HCEC 1CT (cell line): ENCODE measurements at regions not wholly inside any gene's neighbourhood (a gene's known extent, or its start where the extent isn't known, plus 50 kb on each side); places are given as distances from the start of the nearest gene placed in this dataset.
"Not testable (repeated sequence)": the region's sequence is repeated elsewhere in the genome, so short reads cannot be mapped to it uniquely, and the experiment has no call there.

Source experiments
- DNase-seq: peaks from one replicate; pipeline ENCODE4 v3.0.0-alpha.2; 2017

DNA sequence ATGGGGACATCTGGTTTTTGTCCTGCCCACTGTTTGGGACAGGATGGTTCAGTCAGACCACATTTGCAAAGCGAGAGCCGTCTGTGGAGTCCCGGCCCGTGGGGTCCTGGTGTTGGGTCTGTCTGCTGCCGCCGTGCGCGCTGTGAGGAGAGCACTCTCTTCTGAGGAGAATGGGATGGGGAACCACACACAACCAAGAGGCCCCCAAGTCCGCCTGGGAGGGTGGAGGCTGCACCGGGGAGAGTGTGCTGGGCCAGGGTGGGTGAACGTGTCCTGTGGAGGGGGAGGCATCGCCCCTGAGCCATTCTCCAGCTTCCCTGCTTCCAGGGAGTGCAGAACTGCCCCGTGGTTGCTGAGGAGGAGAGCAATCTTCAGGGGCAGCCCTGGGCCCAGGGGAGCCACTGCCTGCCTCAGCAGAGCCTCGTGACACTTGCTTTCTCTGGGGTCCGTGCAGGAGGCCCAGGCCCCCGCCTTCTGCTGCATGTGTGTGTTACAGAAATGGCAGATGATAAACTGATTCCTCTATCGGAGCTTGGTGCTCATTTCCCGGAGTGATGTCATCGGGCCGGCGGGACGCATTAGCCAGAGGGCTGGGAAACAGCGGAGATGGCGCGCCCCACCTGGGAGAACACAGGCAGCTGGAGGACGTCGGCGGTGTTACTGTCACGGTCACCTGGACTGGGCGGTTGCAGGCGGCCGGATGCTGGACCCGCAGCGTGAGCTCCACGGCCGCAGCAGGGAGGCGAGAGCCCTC lies 173.4 kb downstream of the LAT start:
- DNase-seq = not testable (repeated sequence)

DNA sequence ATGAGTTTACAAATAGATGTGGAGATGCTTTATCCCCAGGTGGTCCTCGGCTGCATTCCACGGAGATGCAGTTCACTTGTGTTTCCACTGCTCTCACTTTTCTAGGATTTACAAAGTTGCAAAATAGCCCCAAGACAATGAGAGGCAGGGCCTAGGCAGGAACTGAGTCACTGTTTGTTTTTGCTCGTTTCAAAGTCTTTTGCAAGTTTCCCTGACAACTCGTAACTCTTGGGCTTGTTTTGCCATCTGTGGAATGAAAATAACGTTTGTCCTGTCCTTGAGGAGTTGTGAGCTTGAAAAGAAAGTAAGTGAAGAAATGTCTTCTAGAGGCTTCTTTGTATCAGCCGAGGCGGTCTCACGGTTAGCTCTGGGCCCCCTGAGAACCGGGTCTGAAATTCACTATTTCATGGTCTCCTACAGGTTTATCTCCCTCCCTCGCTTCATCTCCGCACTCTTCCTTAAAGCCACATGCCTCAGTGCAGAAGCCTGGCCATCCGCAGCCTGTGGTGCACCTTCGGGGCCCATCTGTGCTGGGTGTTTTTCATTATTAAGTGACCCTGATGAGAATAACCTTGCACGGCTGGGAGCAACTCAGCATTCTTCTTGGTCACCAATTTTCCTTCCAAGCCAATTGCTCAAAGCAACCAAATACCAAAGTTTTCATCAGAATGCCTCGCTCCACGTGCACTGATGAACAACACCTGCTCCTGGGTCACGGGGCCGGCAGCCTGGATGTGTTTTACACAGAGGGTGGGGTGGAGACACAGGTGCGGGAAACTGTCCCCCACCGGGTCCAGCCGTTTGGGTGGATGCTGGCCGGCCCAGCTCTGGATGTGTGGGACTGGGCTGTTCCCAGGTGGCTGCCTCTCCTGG lies 172.4 kb downstream of the LAT start:
- DNase-seq = peak; percentile 73

DNA sequence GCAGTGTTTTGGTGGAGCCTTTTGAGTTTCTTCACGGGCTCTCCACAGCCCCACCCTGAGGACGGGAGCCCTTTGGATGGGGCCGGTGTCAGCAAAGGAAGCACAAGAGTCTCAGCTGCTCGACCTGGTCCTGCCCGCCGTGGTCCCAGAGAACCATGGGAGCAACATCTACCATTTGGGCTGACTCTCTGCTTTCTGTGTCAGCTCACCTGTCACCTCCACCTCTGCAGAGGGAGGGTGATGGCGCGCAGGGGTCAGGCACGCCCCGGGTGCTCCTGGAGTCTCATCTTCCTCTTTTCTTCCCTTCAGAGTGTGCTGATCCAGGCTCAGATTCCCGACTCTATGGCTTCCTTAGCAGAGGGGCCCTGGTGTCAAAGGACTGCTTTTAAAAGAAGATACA lies 171.7 kb downstream of the LAT start:
- DNase-seq = no peak

DNA sequence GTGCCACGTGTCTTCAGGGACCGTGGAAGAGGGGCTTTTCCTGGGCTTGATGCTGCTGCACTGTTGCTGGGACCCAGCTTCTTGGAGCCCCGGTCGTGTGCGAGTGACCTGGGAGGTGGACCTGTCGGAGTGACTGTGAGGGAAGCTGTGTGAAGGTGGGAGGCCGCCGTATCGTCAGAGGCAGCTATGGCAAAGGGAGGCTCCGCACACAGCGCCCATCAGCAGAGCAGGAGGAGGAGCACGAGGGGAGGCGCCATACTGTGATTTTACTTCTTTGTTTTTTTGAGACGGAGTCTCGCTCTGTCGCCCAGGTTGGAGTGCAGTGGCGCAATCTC lies 171.0 kb downstream of the LAT start:
- DNase-seq = not testable (repeated sequence)

DNA sequence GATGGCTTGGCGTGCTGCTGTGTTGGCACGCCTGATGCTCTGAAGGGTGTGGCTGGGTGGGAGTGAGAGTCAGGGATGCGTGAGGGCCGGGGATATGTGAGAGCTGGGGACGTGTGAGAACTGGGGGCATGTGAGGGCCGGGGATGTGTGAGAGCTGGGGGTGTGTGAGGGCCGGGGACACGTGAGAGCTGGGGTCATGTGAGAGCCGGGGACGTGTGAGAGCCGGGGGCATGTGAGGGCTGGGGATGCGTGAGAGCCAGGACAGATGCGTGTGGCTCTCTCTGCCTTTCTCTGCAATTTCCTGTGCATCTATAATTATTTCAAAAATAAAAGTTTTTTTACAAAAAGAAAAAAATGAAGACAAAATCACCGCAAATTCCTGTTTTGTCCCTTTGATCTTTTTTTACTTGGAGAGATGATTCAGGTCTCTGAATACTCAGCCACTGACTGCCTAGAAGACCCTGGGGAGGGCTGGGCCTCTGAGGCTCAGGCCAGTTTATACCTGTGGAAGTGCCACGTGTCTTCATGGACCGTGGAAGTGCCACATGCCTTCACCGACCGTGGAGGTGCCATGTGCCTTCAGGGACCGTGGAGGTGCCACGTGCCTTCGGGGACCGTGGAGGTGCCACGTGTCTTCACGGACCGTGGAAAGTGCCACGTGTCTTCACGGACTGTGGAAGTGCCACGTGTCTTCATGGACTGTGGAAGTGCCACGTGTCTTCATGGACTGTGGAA lies 170.4 kb downstream of the LAT start:
- not testable (repeated sequence) for DNase-seq

DNA sequence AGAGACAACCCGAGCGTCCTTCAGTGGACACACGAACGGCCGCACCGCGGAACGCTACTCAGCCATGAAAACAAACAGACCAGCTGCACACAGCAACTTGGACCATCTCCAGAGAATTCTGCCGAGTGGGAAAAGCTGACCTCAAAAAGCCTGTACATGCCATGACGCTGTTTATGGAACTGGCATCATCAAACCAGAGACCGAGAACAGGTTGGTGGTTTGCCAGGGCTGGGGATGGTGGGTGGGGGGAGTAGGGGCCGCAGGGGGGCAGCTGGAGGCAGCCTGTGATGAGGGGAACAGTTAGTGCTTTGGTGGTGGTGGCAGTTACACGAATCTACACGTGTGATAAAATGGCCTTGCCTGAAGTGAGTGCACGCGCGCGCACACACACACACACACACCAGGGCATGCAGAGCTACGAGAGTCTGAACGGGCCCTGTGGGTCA lies 169.8 kb downstream of the LAT start:
- DNase-seq = no peak

DNA sequence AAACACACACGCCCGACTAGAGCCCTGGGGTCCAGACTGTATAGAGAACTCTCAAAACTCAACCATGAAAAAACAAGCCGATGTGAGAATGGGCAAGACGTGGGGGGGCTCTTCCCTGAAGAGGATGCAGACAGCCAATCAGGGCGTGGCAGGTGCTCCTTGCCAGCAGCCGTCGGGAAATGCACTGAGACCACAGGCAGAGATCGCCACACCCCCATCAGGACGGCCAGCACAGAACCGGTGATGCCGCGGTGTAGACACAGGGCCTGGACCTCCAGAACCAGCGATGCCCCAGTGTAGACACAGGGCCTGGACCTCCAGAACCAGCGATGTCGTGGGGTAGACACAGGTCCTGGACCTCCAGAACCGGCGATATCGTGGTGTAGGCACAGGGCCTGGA lies 169.2 kb downstream of the LAT start:
- DNase-seq = no peak

DNA sequence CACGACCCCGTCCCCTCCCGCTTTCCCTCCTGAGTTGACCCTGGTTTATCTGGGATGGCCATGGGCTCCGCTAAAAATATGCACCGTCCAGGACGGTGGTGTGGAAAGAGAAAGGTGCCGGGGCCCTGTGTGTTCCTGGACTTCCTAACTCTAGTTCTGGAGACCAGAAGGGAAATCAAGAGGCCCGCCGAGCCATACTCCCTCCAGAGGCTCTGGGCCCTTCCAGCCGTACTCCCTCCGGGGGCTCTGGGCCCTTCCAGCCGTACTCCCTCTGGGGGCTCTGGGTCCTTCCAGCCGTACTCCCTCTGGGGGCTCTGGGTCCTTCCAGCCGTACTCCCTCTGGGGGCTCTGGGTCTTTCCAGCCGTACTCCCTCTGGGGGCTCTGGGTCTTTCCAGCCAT lies 168.5 kb downstream of the LAT start:
- not testable (repeated sequence) for DNase-seq

DNA sequence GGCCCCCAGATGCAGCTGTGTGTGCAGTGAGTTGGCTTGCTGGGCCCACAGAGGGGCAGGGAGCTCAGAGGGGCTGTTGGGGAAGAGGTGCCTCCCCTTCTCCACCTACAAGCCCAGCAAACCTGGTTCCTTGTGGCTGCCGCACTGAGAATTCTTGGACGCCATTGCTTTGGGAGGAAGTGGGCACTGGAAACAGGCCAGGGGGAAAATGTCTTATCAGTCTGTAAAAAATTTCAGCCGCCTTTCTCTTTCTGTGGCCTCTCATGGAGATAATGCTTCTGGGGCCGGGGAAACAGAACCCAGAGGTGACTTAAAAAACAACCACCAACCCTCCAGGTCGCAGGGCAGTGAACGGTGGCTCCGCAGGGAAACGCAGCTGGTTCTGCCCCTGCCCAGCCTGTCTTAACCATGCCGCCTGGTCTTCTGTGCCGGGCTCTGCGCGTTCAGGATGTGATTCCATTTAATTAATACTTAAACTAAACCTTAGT lies 167.7 kb downstream of the LAT start:
- not testable (repeated sequence) for DNase-seq

DNA sequence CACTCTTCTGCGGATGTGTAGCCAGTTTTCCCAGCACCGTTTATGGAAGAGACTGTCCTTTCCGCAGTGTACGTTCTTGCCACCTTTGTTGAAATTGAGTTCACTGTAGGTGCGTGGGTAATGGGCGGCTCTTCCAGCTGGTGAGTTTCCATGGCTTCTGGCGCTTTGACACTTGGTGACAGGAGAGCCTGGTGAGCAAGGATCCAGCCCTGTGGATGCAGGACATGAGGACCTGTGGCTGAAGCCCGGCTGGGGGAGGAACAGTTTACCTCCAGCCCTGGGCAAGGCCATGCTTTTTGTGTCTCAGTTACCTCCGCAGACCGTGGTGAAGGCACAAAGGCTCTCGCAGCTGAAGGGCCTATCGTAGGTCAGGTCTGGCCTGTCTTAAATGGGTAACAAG lies 166.5 kb downstream of the LAT start:
- no peak for DNase-seq

DNA sequence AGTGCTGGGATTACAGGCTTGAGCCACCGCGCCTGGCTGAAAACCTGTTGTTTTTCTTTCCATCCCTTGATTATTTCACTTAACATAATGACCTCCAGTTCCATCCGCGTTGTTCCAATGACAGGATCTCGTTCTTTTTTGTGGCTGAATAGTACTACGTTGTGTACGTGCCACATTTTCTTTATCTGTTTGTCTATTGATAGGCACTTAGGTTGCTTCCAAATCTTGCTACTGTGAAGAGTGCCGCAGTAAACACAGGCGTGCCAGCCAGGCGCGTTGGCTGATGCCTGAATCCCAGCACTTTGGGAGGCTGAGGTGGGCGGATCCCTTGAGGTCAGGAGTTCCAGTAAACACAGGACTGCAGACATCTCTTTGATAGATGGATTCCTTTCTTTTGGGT lies 165.1 kb downstream of the LAT start:
- not testable (repeated sequence) for DNase-seq

DNA sequence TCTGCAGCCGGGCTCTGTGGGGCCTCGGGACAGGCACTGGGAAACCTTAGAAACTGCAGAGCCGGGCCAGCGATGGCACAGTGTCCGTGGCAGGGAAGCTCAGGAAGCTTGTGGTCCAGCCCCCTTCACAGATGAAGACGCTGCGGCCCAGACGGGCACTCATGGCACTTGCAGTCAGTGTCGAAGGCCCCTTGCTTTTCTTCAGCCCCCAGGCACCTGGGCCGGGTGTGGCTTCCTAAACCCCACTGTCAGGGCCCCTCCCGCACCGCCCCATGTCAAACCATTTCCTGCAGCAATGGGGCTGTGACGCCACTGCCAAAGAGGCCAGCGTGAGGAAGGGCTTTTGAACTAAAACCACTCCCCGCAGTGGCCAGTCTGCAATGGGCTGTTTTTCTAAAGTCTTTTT lies 164.0 kb downstream of the LAT start:
- DNase-seq = no peak

DNA sequence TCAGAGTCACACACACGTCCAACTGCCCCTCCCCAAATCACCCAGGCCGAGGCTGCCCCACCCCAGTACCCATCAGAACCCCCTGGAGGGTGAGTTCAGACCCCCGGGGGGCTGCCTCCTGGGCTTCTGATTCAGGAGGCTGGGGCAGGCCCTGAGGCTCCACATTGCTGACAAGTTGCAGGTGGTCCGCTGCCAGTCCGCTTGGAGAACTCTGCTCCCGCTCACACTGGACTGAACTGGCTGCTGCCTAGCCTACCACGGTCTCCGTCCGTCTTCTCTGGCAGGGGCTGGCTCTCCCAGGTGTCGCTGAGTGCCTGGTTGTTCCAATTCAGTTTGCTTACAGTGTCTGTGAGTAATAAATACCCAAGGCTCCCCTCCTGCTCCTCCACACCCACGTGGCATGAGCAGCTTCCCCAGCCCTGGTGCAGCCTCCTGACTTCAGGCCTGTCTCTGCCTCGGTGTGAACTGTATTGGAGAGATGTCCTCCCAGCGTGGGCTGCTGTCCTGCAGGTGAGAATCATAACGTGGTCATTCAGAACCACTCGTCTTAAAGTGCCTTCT lies 163.4 kb downstream of the LAT start:
- no peak for DNase-seq

DNA sequence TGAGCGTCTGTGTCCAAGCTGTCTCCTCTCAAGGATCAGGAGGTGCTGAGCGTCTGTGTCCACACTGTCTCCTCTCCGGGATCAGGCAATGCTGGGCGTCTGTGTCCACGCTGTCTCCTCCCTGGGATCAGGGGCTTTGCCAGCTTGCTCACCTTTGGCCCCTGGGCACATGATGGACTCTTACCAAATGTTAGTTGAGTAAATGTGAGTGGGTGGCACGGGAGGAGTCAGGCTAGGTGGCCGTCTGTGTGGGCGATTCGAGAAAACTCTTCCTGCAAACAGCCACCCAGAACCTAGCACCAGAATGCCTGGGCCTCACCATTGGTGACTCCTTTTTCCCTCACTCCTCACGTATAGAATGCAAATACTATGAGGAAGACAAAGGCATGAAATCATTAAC lies 162.9 kb downstream of the LAT start:
- DNase-seq = not testable (repeated sequence)

DNA sequence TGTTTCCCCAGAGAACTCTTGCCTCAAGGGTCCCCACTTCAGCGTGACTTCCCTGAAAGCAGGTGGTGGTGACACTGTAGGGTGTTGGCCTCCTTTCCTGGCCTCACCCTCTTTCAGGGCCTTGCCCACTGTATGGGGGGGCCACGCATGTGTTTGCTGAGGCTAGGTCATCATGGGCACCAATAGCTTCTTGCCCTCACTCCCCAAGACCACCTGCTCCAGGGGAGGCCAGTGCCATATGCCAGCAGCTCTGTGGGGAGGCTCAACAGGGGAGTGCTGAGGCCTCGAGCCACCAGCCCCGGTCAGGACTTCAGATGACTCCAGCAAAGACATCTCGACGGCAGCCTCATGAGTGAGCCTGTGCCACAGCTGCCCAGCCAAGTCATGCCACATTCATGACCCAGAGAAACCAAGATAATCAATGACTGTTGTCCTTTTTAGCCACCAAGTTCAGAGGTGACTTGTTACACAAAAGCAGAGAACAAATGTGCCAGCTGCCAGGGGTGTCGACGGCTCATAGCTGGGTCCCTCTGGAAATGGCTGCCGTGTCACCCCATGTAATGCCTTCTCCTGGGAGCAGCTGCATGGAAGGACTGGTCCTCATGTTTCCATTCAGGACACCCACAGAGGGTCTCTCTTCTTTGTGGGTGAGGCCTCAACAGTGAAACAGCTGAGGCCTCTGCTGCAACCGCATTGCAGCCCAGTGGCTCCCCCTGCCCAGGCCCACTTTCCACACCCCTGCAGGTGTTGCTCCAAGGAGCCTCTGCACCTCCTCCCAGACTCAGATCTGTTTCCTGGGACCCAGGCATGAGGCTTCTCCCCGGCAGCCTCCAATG lies 162.2 kb downstream of the LAT start:
- DNase-seq = not testable (repeated sequence)

DNA sequence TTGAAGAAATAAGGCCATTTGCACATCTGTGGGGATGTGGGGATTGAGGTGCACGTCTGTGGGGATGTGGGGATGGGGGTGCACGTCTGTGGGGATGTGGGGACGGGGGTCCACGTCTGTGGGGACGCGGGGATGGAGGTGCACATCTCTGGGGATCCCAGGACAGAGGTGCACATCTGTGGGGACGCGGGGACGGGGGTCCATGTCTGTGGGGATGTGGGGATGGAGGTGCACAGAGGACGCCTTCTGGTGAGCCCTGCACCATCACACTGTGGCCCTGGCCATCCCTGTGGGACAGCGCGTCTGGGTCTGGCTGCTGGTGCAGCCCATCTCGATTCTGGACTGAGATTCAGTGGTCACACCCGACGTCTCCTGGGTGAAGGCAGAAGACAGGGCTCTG lies 161.4 kb downstream of the LAT start:
- DNase-seq = no peak

DNA sequence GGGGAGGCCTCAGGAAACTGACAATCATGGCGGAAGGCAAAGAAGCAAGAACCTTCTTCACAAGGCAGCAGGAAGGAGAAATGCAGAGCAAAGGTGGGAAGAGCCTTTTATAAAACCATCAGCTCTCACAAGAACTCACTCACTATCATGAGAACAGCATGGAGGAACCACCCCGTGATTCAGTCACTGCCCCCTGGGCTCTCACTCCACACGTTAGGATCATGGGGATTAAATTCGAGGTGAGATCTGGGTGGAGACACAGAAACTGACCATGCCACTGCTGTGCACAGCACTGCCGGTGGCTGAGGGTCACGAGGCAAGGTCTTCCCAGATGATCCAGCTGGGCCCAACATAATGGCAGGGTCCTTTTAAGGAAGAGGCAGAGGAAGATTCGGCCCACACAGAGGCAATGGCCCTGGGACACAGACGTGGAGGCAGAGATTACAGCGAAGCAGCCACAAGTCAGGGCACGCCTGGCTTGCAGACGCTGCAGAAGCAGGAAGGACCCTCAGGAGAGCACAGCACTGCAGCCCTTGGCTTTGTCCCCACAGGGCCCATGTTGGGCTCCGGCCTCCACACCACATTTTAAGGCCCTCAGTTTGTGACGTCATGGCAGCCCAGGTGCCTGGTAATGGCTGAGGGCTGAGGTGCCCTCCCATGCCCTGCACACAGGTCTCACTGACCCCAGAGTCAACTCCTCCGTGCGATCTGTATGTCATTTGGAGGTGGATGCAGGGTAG lies 160.8 kb downstream of the LAT start:
- DNase-seq = not testable (repeated sequence)

DNA sequence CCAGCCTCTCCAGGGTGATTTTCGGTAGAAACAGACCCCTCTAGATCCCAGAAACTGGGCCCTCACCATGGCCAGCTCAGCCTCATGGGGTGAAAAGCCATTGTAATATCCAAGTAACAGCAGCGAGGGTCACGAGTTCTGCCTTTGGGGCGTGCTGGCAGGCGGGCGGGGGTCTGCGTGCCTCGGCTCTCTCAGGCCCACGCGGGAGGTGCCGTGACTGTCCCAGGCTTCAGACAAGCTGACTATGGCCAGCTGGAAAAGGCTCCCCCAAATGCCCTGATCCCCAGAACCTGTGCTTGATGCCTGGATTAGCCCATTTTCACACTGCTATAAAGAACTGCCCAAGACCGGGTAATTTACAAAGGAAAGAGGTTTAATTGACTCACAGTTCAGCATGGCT lies 160.2 kb downstream of the LAT start:
- not testable (repeated sequence) for DNase-seq

DNA sequence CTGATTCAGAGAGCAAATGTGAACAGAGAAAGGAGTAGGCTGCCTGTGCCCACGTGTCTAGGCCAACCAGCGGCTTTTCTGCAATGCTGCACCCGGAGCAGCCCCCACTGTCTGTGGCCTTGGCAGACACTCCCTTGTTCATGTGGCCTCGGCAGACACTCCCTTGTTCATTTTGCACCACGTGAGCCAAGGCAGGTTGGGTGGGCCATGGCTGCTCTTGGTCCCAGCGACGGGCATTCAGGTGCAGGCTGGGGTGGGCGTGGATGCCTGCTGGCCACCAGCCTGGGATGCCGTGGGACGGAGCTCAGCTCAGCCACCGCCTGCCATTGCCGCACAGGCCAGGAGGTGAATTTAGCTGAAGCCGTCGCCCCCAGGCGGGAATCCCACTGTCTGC lies 159.8 kb downstream of the LAT start:
- not testable (repeated sequence) for DNase-seq

DNA sequence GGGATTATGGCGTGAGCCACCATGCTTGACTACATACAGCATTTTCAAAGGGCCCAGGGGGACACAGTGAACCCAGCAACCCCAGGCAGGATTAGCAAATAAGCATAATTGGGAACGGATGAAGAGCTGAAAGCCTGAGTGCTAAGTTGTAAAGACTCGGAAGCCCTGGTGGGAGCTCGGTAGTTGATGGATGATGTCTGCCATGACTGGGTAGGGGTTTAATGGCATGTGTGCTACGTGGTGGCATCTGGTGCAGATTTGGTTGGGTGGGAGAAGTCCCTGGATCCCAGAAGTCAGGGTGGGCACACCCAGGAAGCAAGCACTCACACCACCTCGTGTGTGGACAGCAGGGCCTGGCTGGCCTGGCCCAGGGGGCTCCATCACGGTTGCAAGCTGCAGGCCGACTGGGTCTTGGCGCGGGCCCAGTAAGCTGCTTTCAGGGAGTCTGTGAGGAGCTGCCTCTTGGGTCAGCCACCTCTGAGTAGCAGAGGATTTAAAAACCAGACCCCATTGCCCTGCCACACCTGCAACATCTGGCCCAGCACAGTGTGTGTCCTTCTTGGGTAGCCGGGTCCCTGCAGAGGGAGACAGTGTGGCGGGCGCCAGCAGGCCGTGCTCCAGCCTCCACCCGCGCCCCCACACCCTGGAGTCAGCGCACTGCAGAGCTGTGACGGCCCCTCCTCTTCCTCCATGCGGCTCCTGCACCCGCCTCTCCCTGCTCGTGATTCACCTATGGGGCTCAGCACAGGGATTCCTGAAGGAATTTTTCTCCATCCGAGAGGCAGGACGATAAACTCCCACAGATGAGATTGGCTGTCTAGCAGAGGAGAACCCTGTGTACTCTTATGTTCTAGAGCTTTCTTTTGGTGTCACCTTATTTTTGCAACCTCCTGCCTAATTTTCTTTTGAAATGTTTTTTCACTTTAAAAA lies 159.2 kb downstream of the LAT start:
- not testable (repeated sequence) for DNase-seq
